K562 (cell line): ENCODE measurements at regions not wholly inside any gene's neighbourhood (a gene's known extent, or its start where the extent isn't known, plus 50 kb on each side); places are given as distances from the start of the nearest gene placed in this dataset.

Experiments
- ATAC-seq: fragments of 200-7000 bp; cut with Tn5 transposase; 3 replicates; pipeline ENCODE4 v1.9.1; 2020; ENCODE audit warnings: moderate library complexity
- BruUV-seq: library from RNA; stranded (reverse); fragments of 400-500 nt; replicated peaks from 2 replicates; lab custom pipeline; 2021; lab: Mats Ljungman, UMichigan
- CTCF ChIA-PET: fragments of 300-600 bp; formaldehyde crosslinking; extraction: SDS; loops from one replicate; lab custom pipeline; 2021; ENCODE audit warnings: low intra/inter-chr PET ratio; lab: Yijun Ruan, JAX
- POLR2A ChIA-PET: fragments of 300-600, 350-650 bp; sonication (Branson Sonifier 250); formaldehyde crosslinking; extraction: SDS; loops from one replicate; lab custom pipeline; 2021; ENCODE audit warnings: antibody characterized with exemption, inconsistent platforms; lab: Yijun Ruan, JAX
- DNase-seq, 4 experiments: peaks; one replicate each; pipeline versions ENCODE4 v3.0.0 to v3.0.0-alpha.2; 2011 to 2018; ENCODE audit warnings: low spot score in 3 of 4, mixed read lengths in 3 of 4; ENCODE audit errors: extremely low read depth in 1 of 4
- FAIRE-seq: peaks from 2 replicates; lab custom pipeline; 2011; peaks lifted over from hg19 to GRCh38; lab: Jason Lieb, UNC
- H2AFZ ChIP-seq: 2 replicates; pipeline ENCODE4 v1.6.0; 2011; ENCODE audit warnings: low read depth, low read length, control low read depth, inconsistent platforms
- H3K27ac ChIP-seq: fragments of 200-600 bp; 3 replicates; pipeline ENCODE4 v1.8.0; 2011; ENCODE audit warnings: low read depth, mild to moderate bottlenecking, control low read depth, inconsistent platforms, low read length, moderate library complexity, mixed read lengths; ENCODE audit errors: extremely low read depth
- H3K27me3 ChIP-seq, 2 experiments: fragments of 300-600 bp in 1 of 2; 2 replicates in 1 of 2; 3 replicates in 1 of 2; pipeline versions ENCODE4 v1.6.0 to v1.8.0; 2011; ENCODE audit warnings: inconsistent platforms in 2 of 2, low read length in 2 of 2, mild to moderate bottlenecking in 1 of 2, mixed read lengths in 1 of 2, moderate library complexity in 1 of 2; ENCODE audit not compliant: control insufficient read depth in 2 of 2, insufficient read depth in 2 of 2
- H3K36me3 ChIP-seq: fragments of 300-600 bp; 3 replicates; pipeline ENCODE4 v1.8.0; 2011; ENCODE audit warnings: mild to moderate bottlenecking, low read length, inconsistent platforms; ENCODE audit not compliant: control insufficient read depth, insufficient read depth
- H3K4me1 ChIP-seq, 2 experiments: fragments of 200-600 bp in 1 of 2; replicated peaks in 1 of 2; 2 replicates in 1 of 2; 3 replicates in 1 of 2; pipeline versions ENCODE4 v1.5.1 to v1.8.0; 2011; ENCODE audit warnings: inconsistent platforms in 2 of 2, low read length in 2 of 2, mild to moderate bottlenecking in 1 of 2, mixed read lengths in 1 of 2, moderate library complexity in 1 of 2; ENCODE audit not compliant: control insufficient read depth in 2 of 2, insufficient read depth in 2 of 2
- H3K4me2 ChIP-seq: 2 replicates; pipeline ENCODE4 v1.6.1; 2011; ENCODE audit warnings: low read length, control low read depth, inconsistent platforms, mixed read lengths; ENCODE audit not compliant: insufficient read depth
- H3K4me3 ChIP-seq: fragments of 200-600 bp; sonication (generic), shearing (Covaris generic); 2 replicates; pipeline ENCODE4 v1.5.1; 2016; ENCODE audit warnings: control low read depth, inconsistent platforms
- H3K79me2 ChIP-seq: fragments of 200-600 bp; 3 replicates; pipeline ENCODE4 v1.8.0; 2011; ENCODE audit warnings: low read length, inconsistent platforms; ENCODE audit not compliant: control insufficient read depth, insufficient read depth
- H3K9ac ChIP-seq, 2 experiments: 2 replicates each; pipeline versions ENCODE4 v1.6.0 to v1.6.1; 2011; ENCODE audit warnings: low read depth in 2 of 2, low read length in 2 of 2, control low read depth in 1 of 2, inconsistent platforms in 1 of 2, mild to moderate bottlenecking in 1 of 2, mixed read lengths in 1 of 2; ENCODE audit not compliant: insufficient read depth in 1 of 2
- H3K9me1 ChIP-seq: one replicate; pipeline ENCODE4 v1.6.0; 2011; ENCODE audit warnings: inconsistent platforms, mild to moderate bottlenecking, low read length, moderate library complexity; ENCODE audit not compliant: control insufficient read depth, insufficient read depth
- H3K9me3 ChIP-seq: replicated peaks from 2 replicates; pipeline ENCODE4 v1.5.1; 2011; ENCODE audit warnings: low read depth, low read length, inconsistent platforms; ENCODE audit not compliant: control insufficient read depth, insufficient read depth
- H4K20me1 ChIP-seq: replicated peaks from 2 replicates; pipeline ENCODE4 v1.6.1; 2011; ENCODE audit warnings: low read length, inconsistent platforms, mixed read lengths; ENCODE audit not compliant: control insufficient read depth, insufficient read depth
- BDP1 ChIP-seq: IDR thresholded peaks from 3 replicates; pipeline ENCODE4 v1.6.1; 2011; ENCODE audit not compliant: insufficient read length, insufficient read depth
- BRD4 ChIP-seq: fragments of 200-600 bp; sonication (generic); IDR thresholded peaks from 2 replicates; pipeline ENCODE4 v1.6.1; 2017; ENCODE audit warnings: inconsistent platforms
- DDX20 ChIP-seq: fragments of 450-650 bp; IDR thresholded peaks from 2 replicates; pipeline ENCODE4 v1.6.1; 2016; ENCODE audit warnings: missing genetic modification characterization, low read depth, mild to moderate bottlenecking, missing compliant biosample characterization, moderate library complexity
- HDAC2 ChIP-seq: fragments of 450-650 bp; IDR thresholded peaks from 2 replicates; pipeline ENCODE4 v1.6.1; 2016; ENCODE audit warnings: mild to moderate bottlenecking
- HMGN3 ChIP-seq: IDR thresholded peaks from 2 replicates; pipeline ENCODE4 v1.6.1; 2011; ENCODE audit warnings: borderline replicate concordance, low read depth, mild to moderate bottlenecking, mixed read lengths, low read length; ENCODE audit not compliant: insufficient read length; ENCODE audit errors: extremely low read depth
- HOXB6 ChIP-seq: fragments of 250-450 bp; sonication (Bioruptor Pico); IDR thresholded peaks from 2 replicates; pipeline ENCODE4 v1.5.1; 2022; ENCODE audit warnings: mild to moderate bottlenecking, borderline replicate concordance
- MEF2A ChIP-seq: IDR thresholded peaks from 2 replicates; pipeline ENCODE4 v1.6.1; 2011; ENCODE audit warnings: low read depth, mild to moderate bottlenecking, low read length, moderate library complexity; ENCODE audit not compliant: control insufficient read depth
- PCBP1 ChIP-seq: fragments of 200-400 bp; formaldehyde crosslinking; IDR thresholded peaks from 2 replicates; pipeline ENCODE4 v1.6.1; 2018; ENCODE audit warnings: mild to moderate bottlenecking, low read depth, low read length; ENCODE audit not compliant: poor library complexity, severe bottlenecking
- PML ChIP-seq: IDR thresholded peaks from 2 replicates; pipeline ENCODE4 v1.6.1; 2012; ENCODE audit warnings: low read length, inconsistent platforms
- TCF3 ChIP-seq: sonication (generic); formaldehyde crosslinking; IDR thresholded peaks from 2 replicates; pipeline ENCODE4 v1.4.0; 2020; ENCODE audit warnings: mild to moderate bottlenecking, missing genetic modification reagents
- YBX1 ChIP-seq: fragments of 450-650 bp; IDR thresholded peaks from 2 replicates; pipeline ENCODE4 v1.7.1; 2016; ENCODE audit warnings: mild to moderate bottlenecking
- ZNF274 ChIP-seq: IDR thresholded peaks from 2 replicates; pipeline ENCODE4 v1.6.1; 2011; ENCODE audit warnings: low read depth, mild to moderate bottlenecking, low read length, moderate library complexity, borderline replicate concordance
- WGBS: fragments of 100-300 bp; shearing (Covaris generic); methylation state at CpG from one replicate; pipeline ENCODE4 v1.1.6; 2016; ENCODE audit warnings: low coverage, mixed read lengths; ENCODE audit not compliant: insufficient coverage; ENCODE audit errors: missing lambda C conversion rate; 5-methylcytosine and 5-hydroxymethylcytosine counted together
- in situ Hi-C: fragments of 300-500 bp; cut with MboI; formaldehyde crosslinking; loops from 4 replicates; pipeline ENCODE4 v1.15.0; 2018; ENCODE audit warnings: inconsistent platforms, mixed read lengths
- intact Hi-C: fragments of 100-400 bp; cut with micrococcal nuclease; formaldehyde crosslinking; loops from 2 replicates; pipeline ENCODE4 v1.14.2; 2022

DNA sequence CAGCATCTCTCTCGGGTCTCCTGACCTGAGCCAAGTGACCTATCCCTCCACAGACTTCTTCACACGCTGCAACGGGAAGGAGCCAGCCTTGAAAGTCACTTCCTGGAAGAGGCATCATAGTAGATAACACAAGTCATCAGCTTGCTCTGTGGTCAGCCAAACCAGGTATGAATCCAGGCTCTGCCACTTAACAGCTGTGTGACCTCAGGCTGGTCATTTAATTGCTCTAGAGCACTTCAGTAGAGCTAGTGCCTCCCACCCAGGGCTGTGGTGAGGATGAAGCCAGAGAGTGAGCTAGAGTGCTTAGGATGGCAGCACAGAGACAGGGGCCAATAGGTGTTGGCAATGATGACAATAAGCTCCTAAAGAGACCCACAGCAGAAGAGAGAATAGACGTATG lies 247.7 kb upstream of the ZMIZ1 start:
- FAIRE-seq, result no peak
- TF ChIP-seq PCBP1, result no peak
- no peak for TF ChIP-seq HDAC2
- no peak for TF ChIP-seq BRD4
- TF ChIP-seq HOXB6 (CRISPR knock-in tag), result no peak
- Histone ChIP-seq H3K4me2 (no peak overlapping the region), H3K4me3 (no peak overlapping the region), H3K79me2 (no peaks in the 10 kb centered on the region), H3K36me3 (no peaks in the 10 kb centered on the region), H4K20me1 (no peaks in the 10 kb centered on the region), H3K27ac (no peak overlapping the region), H2AFZ (no peak overlapping the region), H3K27me3 (0 out of 5 replicates have a peak, but pooled peaks cover 0 to 5% of the 10 kb centered on the region in 2 experiments), H3K9me1 (no peaks in the 10 kb centered on the region), H3K4me1 (no peaks in the 10 kb centered on the region), H3K9me3 (no peaks in the 10 kb centered on the region), H3K9ac (no peak overlapping the region)
- no peak for ATAC-seq
- BruUV-seq, result no TSS peak
- in situ Hi-C loops, result no loop called here
- CTCF ChIA-PET, result no interaction called here
- intact Hi-C loops, result no loop called here
- POLR2A ChIA-PET, result interaction anchor here (1.3 kb wide), 1 partner anchor 12 kb away, joined by 4 read pairs; no protein-coding TSS in a partner anchor
- no peak for DNase-seq
- 0% methylated on average over 4 of the region's 4 CpGs for WGBS

- H3K4me2 ChIP-seq, result no peak overlapping the region
- H3K79me2 ChIP-seq, result no peaks in the 10 kb centered on the region
- no peaks in the 10 kb centered on the region for H3K9me3 ChIP-seq
- FAIRE-seq (no peak), DNase-seq (no peak), ATAC-seq (no peak; the same call in 2 of the 3 replicates)
- in situ Hi-C loops (no loop called here), intact Hi-C loops (no loop called here)
- H3K27me3 ChIP-seq, result peaks cover 15 to 57% of the 10 kb centered on the region in 2 experiments; a peak in 4 of 5 replicates
- H3K9ac ChIP-seq, result no peak overlapping the region
- no TSS peak for BruUV-seq
- CTCF ChIA-PET, result no interaction called here
- H2AFZ ChIP-seq, result no peak overlapping the region
- POLR2A ChIA-PET, result interaction anchor here (0.8 to 0.9 kb wide), 2 partner anchors 12 to 47 kb away, joined by 3 to 5 read pairs; no protein-coding TSS in a partner anchor
- no peak for TF ChIP-seq TCF3
- TF ChIP-seq ZNF274, result no peak
- no peak for TF ChIP-seq PML
- no peak for TF ChIP-seq HMGN3
- no peak for TF ChIP-seq DDX20 (tag)
- TF ChIP-seq MEF2A, result no peak
- TF ChIP-seq BDP1, result no peak
- no peak for TF ChIP-seq YBX1
- H3K27ac ChIP-seq, result no peak overlapping the region
- no peaks in the 10 kb centered on the region for H3K36me3 ChIP-seq
- H3K9me1 ChIP-seq, result no peaks in the 10 kb centered on the region
- H3K4me3 ChIP-seq, result no peak overlapping the region
- no peaks in the 10 kb centered on the region for H4K20me1 ChIP-seq
- WGBS, result under 1% methylated on average over 24 of the region's 24 CpGs
- H3K4me1 ChIP-seq, result no peaks in the 10 kb centered on the region
Observed at GRCh38 chr10:78828647-78829539, 239.9 kb upstream of the ZMIZ1 start.
